Activated CD8-positive, alpha-beta memory T cell treated with anti-CD3 and anti-CD28 coated beads for 1 hour (primary cell): ENCODE measurements at regions not wholly inside any gene's neighbourhood (a gene's known extent, or its start where the extent isn't known, plus 50 kb on each side); places are given as distances from the start of the nearest gene placed in this dataset.

Experiments
- DNase-seq, 2 donors: peaks; one replicate each; pipeline ENCODE4 v3.0.0-alpha.2; 2020; ENCODE audit warnings: low read depth in 1 of 2; ENCODE audit errors: extremely low read depth in 1 of 2

DNA sequence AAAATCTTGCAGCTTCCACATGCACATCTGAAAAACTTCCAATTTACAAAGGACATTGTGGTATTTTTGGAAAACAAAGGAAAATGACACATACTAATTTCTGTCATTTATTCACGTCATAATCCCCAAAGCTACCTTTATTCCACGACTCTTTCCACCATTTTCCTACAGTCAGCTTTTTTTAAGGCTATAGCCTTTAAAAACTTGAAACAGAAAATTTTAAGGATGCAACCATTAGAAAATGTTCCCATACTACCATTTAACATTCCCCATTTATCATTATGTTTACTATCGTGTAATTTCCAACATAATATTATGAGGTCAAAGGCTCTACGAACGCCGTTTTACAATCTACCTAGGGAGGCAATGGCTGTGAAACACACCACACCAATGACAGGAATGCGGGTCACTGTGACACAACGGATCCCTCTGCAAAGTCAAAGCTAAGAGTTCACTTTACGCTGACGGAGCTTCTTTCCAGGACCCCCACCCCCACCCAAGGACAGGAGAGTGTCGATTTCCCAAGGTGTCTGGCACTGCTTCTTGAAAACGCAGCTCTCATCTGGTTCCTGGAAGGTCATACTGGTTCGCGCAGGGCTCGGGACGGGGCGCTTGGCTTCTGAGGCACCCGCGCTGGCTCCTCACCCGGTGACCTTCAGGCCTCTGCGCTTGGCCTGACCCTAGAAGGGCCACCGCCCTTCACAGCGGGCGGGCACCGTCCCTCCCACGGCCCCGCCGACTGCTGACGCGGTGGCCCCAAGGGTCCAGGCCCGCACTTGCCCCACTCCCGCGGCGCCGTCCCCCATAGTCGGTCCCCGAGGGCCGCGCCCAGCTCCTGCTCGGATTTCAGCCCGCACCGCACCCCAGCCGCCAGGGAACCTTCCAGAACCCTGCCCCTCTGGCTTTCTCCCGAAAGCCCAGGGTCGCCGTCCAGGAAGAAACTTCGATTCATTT, 50.5 kb upstream of the ATF3 start:
- no peak for DNase-seq

GRCh38 chr1:212558693-212559480, 49.7 kb upstream of the ATF3 start:
- peak; percentile 75 to 90 for DNase-seq
